HG03064 (cell line): ENCODE measurements at regions not wholly inside any gene's neighbourhood (a gene's known extent, or its start where the extent isn't known, plus 50 kb on each side); places are given as distances from the start of the nearest gene placed in this dataset.
"Not testable (repeated sequence)": the region's sequence is repeated elsewhere in the genome, so short reads cannot be mapped to it uniquely, and the experiment has no call there.

ENCODE experiments used
- ATAC-seq: cut with Tn5 transposase; IDR thresholded peaks from one replicate; pipeline ENCODE4 v1.9.1; 2021; ENCODE audit warnings: low read depth; ENCODE audit not compliant: unreplicated experiment

DNA sequence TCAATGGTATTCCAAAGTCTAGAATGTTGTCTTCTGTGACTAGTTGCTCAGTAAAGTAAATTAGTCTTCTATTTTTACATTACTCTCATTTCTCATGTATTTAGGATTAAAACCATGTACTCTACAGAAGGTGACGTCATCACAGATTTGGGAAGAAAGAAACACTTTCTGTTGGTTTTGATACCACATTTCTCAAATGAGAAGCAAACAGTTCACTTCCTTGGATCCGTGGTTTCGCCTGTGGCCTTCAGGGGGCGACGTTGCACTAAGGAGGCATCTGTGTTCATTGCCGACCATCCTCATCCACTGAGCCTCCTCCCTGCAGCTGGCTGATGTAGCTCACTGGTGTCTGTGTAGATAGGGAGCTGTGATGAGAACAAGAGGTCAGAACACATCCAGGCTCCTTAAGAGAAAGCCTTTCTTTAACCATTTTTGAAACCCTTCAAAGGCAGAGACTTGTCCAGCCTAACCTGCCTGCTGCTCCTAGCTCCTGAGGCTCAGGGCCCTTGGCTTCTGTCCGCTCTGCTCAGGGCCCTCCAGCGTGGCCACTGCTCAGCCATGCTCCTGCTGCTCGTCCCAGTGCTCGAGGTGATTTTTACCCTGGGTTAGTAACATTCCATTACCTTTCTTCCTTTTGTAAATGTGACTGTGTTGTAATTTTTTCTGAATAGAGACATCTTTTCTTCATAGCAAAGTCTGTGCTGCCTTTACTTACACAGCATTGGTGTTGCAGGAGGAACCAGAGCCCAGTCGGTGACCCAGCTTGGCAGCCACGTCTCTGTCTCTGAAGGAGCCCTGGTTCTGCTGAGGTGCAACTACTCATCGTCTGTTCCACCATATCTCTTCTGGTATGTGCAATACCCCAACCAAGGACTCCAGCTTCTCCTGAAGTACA lies 220.6 kb upstream of the OR4E1 start:
- no peak for ATAC-seq

DNA sequence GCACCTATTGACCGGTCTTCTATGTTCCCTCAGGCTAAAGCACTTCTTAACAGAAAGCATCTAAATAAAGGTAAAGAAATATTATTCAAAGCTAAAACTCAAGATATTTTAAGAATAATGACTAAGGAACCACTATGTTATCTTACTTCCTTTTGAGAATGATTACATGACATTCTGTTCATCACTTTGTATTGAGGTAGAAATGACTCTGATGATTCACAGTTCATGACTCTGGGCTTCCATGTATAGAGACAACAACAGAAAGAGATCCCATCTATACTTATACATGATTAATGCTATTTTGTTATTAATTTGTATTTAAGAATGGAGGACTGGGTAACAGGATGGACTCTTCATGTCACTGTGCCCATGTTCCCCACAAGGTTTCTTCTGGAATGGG lies 218.3 kb upstream of the OR4E1 start:
- ATAC-seq: no peak

DNA sequence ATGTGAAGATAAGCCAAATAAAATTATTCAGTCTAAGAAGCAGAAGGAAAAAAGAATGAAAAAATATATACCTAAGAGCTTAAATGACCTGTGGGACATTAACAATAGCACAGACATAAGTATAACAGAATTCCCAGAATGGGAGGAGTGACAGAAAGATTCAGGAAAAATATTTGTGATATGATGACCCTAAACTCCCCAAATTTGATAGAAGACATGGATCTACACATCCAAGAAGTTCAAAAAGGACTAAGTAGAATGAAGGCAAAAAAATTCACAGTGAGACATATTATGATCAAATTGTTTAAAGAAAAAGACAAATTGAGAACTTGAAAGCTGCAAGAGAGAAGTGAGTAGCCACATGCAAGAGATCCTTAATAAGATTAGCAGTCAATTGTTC lies 211.4 kb upstream of the OR4E1 start:
- no peak for ATAC-seq

DNA sequence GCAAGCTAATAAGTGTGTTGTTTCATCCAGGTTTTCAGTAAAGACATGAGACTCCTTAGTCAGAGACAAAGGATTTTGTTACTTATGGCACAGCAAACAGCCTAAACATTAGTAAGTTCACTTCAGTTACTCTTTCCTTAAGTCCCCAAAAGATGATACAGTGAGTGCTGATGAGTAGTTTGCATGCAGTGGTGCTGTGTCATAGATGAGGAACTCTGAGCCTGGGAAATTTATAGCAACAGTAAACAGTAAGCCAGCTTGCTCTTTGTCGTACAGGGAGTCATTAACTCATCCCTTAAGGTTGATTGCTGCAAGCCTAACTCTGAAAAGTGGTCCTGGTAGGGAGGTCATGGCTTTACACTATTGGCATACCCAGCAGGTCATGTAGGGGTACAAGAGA lies 208.6 kb upstream of the OR4E1 start:
- ATAC-seq: no peak

DNA sequence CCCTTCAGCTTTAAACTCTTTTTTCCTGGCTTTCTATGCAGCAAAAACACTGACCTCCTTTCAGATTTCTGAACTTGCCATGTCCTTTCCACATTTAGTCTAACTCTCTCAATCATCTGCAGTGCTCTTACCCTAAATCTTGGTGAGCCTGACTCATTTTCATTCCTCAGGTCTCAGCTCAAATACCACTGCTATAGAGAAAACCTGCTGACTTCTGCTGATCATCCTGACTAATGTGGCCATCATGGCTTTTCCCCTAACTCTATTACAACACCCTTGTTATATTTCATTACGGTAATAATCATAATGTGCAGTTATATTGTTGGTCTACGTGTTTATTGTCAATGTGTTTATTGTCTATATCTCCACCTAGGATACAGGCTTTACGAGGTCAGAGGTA lies 207.3 kb upstream of the OR4E1 start:
- no peak for ATAC-seq

DNA sequence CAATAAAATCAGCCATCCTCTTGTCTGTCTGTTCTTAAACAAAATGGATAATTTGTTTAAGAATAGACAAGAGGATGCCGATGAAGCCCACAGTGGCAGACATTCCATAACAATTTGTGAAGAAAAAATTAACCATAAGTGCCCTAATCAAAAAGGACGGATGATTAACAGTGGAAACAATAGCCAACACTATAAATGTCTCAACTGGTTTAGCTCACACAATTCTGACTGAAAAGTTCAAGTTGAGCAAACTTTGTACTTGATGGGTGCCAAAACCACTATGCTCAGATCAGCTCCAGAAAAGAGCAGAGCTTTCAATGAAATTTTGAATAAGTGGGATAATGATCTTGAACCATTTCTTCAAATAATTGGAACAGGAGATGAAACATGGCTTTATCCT lies 202.2 kb upstream of the OR4E1 start:
- no peak for ATAC-seq

DNA sequence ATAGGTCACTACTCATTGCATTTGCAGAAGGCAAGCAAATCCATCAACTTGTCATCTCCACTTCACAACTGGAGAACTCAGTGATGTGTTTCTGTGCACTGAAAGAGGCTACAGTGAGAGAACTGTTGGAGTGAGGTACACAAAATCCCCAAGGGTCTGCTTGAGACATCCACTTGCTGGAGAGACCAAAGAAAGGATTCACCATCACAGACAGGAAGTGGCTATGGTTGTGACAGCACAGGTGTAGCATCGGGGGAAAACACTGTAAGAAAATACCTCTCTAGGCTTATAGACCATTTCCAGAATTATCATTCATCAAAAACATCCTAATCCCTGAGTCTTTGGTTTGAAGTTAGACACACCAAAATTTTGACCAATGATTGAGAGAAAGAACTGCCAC lies 201.3 kb upstream of the OR4E1 start:
- ATAC-seq: no peak

DNA sequence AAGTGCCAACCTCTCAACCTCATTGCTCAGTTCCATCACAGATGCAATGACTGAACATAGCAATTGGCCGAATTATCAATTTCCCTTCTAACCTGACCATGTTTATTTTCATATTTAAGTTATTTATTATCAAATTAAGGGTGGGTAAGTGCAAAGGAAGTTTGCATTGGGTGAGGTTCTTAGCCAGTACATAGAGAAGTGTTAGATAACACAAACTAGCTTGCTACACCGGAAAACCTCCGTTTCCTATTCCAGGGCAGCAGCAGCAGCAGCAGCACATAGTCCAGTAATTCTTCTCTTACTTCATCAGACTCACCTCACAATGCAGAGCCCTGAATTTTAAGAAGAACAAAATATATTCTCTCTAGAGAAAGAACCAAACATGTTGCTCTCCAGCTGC lies 200.5 kb upstream of the OR4E1 start:
- no peak for ATAC-seq

DNA sequence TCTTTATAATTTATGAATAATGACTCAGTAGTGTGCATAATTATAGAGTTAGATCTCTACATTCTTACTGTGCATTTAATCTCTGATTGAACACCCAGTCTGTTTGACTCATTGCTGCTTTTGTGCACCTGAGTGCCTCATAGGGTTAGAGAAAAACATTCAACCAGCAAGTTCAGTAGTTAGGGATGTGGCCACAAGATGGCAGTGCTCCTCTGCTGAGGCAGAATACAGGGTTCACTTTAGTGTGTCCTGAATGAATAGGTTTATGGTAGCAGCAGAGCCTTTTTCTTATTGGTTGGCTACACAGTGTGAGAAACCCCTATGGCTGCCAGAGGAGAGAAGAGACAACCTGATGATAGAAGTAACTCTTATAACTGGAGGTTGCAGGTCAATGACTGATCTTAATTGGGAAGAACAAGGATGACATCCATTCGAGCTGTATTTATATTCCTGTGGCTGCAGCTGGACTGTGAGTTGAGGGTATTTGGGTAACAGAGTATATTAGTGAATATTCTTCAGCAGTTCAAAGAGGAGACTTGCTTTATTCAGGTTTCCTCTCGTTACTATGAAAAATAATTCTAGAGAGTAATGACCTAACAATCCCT lies 194.9 kb upstream of the OR4E1 start:
- no peak for ATAC-seq

DNA sequence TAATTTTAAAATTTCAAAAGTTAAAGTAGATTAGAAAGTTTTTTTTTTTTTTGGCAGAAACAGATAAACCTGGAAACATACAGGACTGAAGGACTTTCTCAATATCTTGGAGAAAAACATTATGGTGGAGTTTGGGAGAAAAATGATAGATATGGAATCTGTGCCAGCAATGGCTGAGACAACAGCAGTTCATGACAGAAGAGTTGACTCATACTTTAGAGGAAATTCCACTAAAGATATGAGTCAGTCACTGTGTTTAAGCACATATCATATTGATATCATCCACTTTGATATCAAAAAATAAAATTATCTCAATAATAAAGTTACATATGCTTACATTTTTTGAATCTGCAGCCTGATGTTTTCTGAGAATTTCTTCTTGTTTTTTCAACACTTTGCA lies 193.9 kb upstream of the OR4E1 start:
- no peak for ATAC-seq

DNA sequence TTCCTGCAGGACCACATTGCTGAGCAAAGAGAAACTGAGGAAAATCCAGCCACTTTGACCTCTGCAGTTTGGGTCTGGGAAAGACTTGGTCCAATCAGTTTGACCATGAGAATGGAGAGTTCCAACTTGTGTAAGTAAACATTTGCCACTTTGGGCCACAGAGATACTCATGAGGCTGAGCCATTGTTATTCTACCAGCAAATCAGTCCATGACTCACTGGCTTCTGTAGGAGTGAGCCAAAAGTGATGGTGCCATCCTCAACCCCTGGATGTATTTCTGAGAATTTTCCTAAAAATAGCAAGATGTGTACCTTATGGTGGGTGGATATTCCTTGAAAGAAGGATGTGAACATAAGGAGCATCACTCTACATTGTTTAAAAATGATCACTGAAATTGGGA lies 192.9 kb upstream of the OR4E1 start:
- no peak for ATAC-seq

DNA sequence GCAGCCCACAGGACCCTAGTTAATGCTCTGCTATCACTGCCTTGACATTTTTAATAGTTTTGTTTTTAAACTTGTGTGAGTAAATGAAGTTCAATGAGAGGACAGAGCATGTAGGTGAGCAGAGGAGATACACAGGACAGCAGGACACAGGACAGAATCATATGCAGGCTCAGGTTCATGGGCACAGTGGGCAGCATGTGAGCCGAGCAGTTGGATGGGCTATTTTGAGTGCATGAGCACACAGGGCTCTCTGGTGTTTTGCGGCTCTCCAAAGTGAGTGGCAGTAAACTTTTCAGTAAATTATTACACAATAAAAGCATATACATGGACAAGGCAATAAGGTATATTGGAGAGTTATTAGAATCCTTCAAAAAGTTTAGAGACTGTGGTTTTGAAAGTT lies 189.7 kb upstream of the OR4E1 start:
- no peak for ATAC-seq

DNA sequence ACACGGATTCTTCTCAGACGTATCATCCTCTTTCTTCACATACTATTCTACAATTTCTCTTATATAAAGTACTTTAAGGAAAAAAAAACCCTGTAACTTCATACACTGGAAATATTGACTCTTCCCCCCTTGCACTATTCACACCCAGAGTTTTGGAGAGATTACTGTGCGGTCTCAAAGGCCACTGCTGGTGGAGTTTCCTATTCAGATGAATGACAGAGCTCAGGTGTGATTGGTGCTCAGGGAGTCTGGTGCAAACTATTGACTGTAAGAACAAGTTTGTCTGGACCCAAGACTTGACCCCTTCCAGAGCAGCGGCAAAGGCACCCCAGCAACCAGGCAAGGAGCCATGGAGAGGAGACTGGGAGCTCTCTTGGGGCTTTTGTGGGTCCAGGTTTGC lies 187.5 kb upstream of the OR4E1 start:
- ATAC-seq: no peak

DNA sequence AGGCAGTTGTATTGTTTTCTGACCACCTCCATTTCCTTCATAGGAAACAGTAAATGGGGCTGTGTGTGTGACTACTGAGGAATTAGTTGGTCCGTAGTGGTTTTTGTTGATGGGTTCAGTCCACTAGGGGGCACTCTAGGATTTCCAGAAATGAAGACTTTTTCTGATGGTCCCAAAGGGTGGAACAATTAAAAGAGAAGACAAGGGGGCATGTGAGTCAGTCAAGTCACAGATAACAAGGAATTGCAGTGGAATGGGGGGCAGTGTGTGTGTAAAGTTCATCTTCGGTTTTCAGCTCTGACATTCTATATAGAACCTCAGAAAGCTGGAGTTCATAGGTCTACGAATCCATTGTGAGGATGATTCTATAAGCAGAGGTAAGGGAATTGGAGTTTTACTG lies 186.6 kb upstream of the OR4E1 start:
- ATAC-seq: no peak

DNA sequence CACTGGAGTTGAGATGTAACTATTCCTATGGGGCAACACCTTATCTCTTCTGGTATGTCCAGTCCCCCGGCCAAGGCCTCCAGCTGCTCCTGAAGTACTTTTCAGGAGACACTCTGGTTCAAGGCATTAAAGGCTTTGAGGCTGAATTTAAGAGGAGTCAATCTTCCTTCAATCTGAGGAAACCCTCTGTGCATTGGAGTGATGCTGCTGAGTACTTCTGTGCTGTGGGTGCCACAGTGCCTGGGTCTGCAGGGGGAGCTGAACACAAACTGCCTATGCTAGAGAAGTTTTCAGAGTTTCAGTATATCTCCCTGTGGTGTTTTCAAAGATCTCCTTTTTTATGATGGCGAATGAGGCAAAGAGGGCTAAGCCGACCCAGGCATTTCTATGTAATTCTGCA lies 179.2 kb upstream of the OR4E1 start:
- no peak for ATAC-seq

DNA sequence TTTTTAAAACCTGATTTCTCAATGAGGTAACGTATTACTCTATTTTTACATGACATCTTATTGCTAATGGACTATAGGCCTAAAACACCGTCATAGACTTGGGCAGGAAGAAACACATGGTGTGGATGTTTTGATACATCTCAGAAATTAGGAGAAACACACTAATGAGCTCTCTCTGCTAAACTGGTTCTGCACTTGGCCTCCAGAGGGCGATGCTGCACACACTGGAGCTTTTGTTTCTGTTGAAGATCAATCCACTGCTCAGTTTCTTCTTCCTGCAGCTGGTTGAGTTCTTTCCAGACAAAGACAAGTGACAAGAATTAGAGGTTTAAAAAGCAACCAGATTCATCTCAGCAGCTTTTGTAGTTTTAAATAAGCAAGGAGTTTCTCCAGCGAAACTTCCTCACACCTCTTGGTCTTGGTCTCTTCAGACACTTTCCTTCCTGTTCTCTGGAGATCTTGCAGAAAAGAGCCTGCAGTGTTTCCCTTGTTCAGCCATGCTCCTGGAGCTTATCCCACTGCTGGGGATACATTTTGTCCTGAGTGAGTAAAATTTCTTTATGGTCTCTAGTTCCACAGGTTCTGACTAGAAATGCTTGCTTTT lies 178.5 kb upstream of the OR4E1 start:
- no peak for ATAC-seq

DNA sequence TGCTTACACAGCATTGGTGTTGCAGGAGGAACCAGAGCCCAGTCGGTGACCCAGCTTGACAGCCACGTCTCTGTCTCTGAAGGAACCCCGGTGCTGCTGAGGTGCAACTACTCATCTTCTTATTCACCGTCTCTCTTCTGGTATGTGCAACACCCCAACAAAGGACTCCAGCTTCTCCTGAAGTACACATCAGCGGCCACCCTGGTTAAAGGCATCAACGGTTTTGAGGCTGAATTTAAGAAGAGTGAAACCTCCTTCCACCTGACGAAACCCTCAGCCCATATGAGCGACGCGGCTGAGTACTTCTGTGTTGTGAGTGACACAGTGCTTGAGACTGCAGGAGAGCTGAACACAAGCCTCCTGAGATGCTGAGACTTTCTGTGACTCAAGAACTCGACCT lies 173.3 kb upstream of the OR4E1 start:
- not testable (repeated sequence) for ATAC-seq

DNA sequence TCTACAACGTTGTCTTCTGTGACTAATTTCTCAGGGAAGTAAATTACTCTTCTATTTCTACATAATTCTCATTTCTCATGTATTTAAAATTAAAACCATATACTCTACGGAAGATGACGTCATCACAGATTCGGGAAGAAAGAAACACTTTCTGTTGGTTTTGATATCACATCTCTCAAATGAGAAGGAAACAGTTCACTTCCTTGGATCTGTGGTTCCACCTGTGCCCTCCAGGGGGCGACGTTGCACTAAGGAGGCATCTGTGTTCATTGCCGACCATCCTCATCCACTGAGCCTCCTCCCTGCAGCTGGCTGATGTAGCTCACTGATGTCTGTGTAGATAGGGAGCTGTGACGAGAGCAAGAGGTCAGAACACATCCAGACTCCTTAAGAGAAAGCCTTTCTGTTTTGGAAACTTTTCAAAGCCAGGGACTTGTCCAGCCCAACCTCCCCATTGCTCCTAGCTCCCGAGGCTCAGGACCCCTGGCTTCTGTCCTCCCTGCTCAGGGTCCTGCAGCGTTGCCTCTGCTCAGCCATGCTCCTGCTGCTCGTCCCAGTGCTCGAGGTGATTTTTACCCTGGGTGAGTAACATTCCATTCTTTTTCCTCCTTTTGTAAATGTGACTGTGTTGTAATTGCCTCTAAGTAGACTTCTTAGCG lies 172.7 kb upstream of the OR4E1 start:
- ATAC-seq: no peak

DNA sequence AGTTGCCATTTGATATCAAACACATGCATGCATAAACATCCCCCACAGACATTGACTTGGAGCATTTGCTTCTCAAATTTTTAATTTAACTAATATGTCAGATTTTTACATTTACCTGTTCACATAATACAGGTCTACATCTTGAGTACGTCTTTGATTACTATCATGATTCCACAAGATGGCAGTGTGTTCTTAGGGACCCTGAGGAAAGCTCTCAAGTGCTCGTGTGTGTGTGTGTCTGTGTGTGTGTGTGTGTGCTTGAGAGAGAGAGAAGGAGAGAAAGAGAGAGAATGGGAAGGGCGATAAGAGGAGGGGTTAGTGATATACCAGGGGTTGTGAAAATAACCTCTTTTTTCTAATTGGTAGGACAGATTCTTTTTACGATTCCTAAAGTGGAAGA lies 167.1 kb upstream of the OR4E1 start:
- no peak for ATAC-seq

DNA sequence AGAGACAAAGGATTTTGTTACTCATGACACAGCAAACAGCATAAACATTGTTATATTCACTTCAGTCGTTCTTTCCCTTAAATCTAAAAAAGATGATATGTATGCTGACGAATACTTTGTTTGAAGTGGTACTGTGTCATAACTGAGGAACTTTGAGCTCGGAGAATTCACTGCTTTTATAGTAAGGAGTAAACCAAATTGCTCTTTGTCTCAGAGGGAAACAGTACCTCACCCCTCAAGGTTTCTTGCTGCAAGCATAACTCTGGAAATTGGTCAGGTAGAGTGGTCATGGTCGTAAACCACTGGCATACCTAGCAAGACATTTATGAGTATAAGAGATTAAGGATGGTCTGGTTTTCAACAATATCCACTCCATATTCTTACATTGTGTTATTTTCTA lies 160.2 kb upstream of the OR4E1 start:
- no peak for ATAC-seq

DNA sequence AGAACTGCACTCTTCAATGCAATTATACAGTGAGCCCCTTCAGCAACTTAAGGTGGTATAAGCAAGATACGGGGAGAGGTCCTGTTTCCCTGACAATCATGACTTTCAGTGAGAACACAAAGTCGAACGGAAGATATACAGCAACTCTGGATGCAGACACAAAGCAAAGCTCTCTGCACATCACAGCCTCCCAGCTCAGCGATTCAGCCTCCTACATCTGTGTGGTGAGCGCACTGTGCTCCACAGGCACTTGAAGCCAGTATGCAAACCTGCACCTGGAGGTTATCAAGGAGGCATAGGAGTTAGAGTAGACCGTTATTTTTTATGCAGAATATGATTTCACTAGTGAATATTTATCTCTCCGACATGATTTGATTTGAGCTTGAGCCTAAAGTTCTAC lies 152.2 kb upstream of the OR4E1 start:
- ATAC-seq: no peak
